Suppressor macrophage treated with lipopolysaccharide for 1 hour (primary cell): ENCODE measurements at regions not wholly inside any gene's neighbourhood (a gene's known extent, or its start where the extent isn't known, plus 50 kb on each side); places are given as distances from the start of the nearest gene placed in this dataset.
A peak's percentile ranks its signal among the peaks of the same experiment; 100 is the strongest.

Source experiments
- DNase-seq, 3 donors: peaks; one replicate each; pipeline ENCODE4 v3.0.0-alpha.2; 2020 to 2022

- peak in 2 of 3 donors; percentile 17 to 39 for DNase-seq
Measured at GRCh38 chr6:12423832-12424231, 133.7 kb downstream of the EDN1 start.

GRCh38 chr6:12426121-12426520 is 136.0 kb downstream of the EDN1 start:
- DNase-seq: no peak

- DNase-seq: no peak
Measured at GRCh38 chr6:12431023-12431422, 140.9 kb downstream of the EDN1 start.

GRCh38 chr6:12436224-12436623 is 146.1 kb downstream of the EDN1 start:
- DNase-seq: no peak

- no peak for DNase-seq
Measured at GRCh38 chr6:12436683-12437082, 146.5 kb downstream of the EDN1 start.

GRCh38 chr6:12439296-12439695 is 149.1 kb downstream of the EDN1 start:
- DNase-seq: no peak

- peak in 2 of 3 donors; percentile 12 for DNase-seq
Measured at GRCh38 chr6:12440981-12441380, 150.8 kb downstream of the EDN1 start.

- no peak for DNase-seq
Measured at GRCh38 chr6:12442455-12442854, 152.3 kb downstream of the EDN1 start.

- no peak for DNase-seq
Measured at GRCh38 chr6:12446394-12446793, 156.2 kb downstream of the EDN1 start.

GRCh38 chr6:12449447-12449846 is 159.3 kb downstream of the EDN1 start:
- no peak for DNase-seq

GRCh38 chr6:12450467-12450866 is 160.3 kb downstream of the EDN1 start:
- DNase-seq: no peak

GRCh38 chr6:12456343-12456742 is 166.2 kb downstream of the EDN1 start:
- DNase-seq: no peak

GRCh38 chr6:12457094-12457493 is 166.9 kb downstream of the EDN1 start:
- no peak for DNase-seq

GRCh38 chr6:12458558-12458957 is 168.4 kb downstream of the EDN1 start:
- no peak for DNase-seq

- DNase-seq: peak; percentile 7 to 38 (median 29)
Measured at GRCh38 chr6:12459945-12460661, 169.9 kb downstream of the EDN1 start.

- DNase-seq: no peak
Measured at GRCh38 chr6:12467706-12468670, 177.8 kb downstream of the EDN1 start.

GRCh38 chr6:12472601-12473038 is 182.5 kb downstream of the EDN1 start:
- peak in 1 of 3 donors; percentile 24 for DNase-seq

GRCh38 chr6:12473494-12473893 is 183.3 kb downstream of the EDN1 start:
- DNase-seq: no peak

GRCh38 chr6:12474167-12475140 is 184.3 kb downstream of the EDN1 start:
- DNase-seq: no peak

- no peak for DNase-seq
Measured at GRCh38 chr6:12476484-12476883, 186.3 kb downstream of the EDN1 start.

GRCh38 chr6:12477616-12478015 is 187.5 kb downstream of the EDN1 start:
- no peak for DNase-seq

- DNase-seq: no peak
Measured at GRCh38 chr6:12478921-12479320, 188.8 kb downstream of the EDN1 start.

- no peak for DNase-seq
Measured at GRCh38 chr6:12479451-12479850, 189.3 kb downstream of the EDN1 start.
